Inflammatory macrophage treated with lipopolysaccharide for 4 hours (primary cell): ENCODE measurements at regions not wholly inside any gene's neighbourhood (a gene's known extent, or its start where the extent isn't known, plus 50 kb on each side); places are given as distances from the start of the nearest gene placed in this dataset.

Experiments used
- DNase-seq: peaks from one replicate; pipeline ENCODE4 v3.0.0-alpha.2; 2020

DNA sequence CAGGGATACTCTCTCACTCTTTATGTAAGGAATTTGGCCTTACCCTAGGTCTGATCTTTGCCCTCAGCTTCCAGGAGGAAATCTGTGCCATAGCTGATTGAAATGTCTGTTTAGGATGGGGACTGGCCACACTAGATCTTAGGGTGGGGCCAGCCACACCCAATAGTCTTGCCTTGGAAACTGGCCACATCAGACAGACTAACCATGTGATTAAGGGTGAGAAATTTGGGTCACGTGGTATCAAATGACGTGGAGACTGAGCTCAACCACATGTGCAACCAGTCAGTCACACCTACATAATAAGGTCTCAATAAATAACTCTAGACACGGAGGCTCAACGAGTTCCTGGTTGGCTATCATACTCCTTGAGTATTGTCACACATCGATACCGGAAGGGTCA lies 113.5 kb downstream of the CNTN3 start:
- DNase-seq: no peak

DNA sequence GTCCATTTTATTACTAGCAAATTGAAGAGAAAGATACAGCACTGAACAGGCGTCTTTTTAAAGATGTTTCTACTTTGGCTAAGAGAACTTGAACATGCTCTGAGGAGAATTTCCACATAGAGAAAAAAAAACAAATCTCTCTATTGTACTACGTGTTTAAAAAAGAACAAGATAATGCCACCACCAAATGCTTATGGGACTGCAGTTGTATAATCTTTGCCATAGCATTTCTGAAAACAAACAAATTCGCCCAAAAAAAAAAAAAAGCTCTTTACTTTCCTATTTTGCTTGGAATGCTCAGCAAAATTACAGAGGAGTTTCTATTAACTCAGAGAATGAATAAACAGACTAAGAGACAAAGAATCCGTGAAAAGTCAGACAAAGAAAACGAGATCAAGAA lies 114.2 kb downstream of the CNTN3 start:
- DNase-seq: no peak

- no peak for DNase-seq
Measured at GRCh38 chr3:74491874-74492273, 122.6 kb downstream of the CNTN3 start.

GRCh38 chr3:74489050-74489792 lies 125.2 kb downstream of the CNTN3 start:
- DNase-seq: no peak

GRCh38 chr3:74479915-74480314 lies 134.5 kb downstream of the CNTN3 start:
- no peak for DNase-seq

- DNase-seq: no peak
Measured at GRCh38 chr3:74470313-74470712, 144.1 kb downstream of the CNTN3 start.

DNA sequence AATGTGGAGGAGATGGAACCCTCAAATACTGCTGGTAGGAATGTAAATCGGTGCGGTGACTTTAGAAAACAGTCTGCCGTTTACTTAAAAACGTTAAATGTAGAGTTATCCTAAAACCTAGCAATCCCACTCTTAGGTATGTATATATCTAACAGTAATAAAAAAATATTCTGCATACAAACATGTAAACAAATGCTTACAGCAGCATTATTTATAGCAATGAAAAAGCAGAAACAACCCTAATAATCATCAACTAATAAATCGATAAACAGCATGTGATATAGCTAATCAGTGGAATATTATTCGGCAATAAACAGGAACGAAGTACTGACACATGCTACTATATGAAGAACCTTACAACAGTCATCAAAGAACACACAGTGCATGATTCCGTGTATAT lies 144.7 kb downstream of the CNTN3 start:
- no peak for DNase-seq

GRCh38 chr3:74469151-74469550 lies 145.3 kb downstream of the CNTN3 start:
- DNase-seq: no peak

DNA sequence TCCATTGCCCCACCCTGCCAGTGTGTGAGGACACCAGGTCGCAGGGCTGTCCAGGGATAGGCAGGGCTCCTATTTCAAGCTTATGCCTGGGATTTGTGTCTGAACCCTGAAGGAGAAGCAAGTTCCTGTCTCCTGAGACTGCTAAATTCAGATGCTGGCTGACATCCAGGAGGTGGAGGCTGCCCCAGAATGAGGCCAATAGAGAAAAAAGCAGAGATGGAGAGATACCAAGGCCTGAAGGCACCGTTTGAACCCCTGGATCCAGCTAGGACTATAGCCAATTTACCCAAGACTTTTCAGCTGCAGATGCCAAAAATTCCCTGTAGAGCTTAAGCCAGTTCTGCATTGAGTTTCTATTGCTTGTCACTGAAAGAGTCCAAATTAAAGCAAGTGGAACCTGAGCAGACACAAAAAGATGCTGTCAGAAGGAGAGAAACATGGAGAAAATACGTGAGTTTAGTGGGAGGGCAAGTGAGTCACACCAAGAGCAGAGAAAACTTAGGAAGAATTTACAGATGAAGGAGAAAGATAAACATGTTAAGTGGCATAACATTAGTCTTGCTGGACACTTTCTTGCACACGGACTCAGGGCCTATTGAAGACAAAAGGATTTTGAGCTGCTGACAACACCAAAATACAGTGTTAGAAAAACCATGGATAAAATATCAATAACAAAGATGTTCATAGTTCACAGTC lies 148.6 kb downstream of the CNTN3 start:
- DNase-seq: no peak

DNA sequence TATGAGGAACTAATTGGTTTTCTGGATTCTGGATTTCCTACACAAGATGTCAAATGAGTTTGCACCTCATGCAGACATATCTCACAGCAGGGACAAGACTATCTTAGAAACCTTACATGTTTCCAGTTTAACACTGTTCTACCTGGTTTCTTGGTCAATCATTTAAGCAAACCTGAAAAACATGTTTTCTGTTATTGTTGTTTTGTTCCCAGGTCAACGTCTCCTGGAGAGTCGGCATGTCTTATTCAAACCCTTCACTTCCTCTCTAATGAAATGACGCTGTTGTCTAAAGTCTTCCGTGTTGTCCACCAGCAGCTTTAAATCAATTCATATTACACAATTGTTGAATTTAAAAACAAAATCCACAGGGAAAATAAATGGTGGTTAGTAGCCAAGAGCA lies 150.9 kb downstream of the CNTN3 start:
- no peak for DNase-seq

DNA sequence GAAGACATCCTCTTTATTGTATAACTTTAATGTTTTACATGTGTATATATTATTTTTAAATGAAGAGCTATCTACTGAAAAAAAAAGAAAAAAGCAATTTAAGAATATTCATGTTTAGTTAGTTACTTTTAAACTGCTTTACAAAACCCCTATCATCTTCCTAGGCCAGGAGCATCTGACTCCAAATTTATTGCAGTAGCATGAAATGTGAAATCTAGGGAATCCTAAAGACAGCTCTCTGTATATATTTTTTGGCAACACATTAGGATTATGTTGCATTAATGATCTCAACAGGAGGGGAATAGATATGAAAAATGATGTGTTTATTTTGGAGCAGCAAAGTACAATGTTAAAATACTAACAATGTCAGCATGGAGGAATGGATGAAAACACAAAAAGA lies 158.3 kb downstream of the CNTN3 start:
- no peak for DNase-seq

DNA sequence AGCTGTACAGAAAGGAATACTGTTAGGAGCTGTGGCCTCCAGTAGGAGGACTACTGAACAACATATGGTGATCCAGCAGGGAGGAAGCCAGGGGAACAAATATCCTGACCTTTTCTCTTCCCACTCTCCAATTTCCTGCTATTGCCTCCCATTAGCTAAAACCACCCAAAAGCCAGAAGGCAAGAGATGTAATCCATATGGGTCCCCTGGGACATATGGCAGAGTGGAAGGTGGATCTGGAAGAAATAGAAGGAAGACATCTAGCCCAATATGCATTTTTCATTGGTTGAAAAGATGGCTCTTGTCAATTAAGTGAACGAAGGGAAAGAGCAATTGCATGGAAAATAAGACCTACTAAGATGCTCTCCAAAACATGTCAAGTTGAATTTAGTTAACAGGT lies 167.2 kb downstream of the CNTN3 start:
- no peak for DNase-seq

- no peak for DNase-seq
Measured at GRCh38 chr3:74445541-74445940, 168.9 kb downstream of the CNTN3 start.

- DNase-seq: no peak
Measured at GRCh38 chr3:74443102-74443501, 171.4 kb downstream of the CNTN3 start.

DNA sequence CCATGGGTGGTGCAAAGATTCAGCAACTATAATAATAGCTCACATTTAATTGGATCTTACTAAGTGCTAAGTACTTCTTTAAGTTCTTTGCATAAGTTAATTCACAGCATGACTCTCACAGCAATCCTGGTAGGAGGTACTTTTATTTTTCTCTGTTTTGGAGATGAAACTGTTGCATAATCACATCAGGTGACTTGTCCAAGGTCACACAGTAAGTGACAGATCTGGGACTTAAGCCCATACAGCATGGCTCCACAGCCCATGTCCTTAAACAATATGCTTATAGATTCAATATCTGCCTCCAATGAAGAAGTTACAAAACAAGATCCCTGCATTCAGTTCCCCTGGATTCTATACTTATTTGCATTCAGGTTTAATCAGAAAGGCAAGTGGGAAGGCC lies 171.8 kb downstream of the CNTN3 start:
- DNase-seq: no peak

- no peak for DNase-seq
Measured at GRCh38 chr3:74442068-74442467, 172.4 kb downstream of the CNTN3 start.

- DNase-seq: no peak
Measured at GRCh38 chr3:74436184-74436583, 178.3 kb downstream of the CNTN3 start.

DNA sequence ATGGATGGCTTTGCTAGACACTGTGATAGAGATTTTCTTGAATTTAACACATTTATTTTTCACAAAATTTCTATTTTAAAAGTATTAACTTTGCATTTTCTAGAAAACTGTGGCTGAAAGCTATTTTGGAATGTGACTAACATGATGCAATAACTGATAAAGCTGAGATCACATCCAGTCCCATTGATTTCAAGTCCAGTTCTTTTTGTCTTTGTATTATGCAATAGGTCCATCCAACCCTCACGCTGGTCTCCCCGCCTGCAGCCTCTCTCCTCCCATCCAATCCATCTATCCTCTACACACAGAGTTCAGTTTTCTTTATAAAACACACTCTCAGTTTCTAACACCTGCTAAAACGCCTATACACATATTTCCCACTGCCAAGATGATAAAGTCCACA lies 178.8 kb downstream of the CNTN3 start:
- no peak for DNase-seq

- DNase-seq: no peak
Measured at GRCh38 chr3:74434406-74434805, 180.1 kb downstream of the CNTN3 start.

DNA sequence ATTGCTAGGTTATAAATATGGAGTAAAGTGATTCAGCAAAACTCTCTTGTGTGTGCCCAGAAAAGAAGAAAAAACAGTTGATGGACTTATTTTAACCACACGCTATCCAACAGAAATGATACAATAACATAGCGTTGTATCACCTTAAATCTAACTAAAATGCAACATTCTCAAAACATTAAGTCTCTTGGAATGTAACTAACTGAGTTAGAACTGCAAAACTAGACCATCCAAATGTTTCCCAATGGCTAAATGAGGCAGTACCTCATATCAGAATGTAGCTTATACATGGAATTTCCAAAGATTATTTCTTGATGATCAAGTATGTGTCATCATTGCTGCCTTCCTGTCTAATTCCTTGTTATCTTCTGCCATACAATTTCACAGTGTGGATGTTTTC lies 187.9 kb downstream of the CNTN3 start:
- DNase-seq: no peak

- DNase-seq: no peak
Measured at GRCh38 chr3:74423867-74424266, 190.6 kb downstream of the CNTN3 start.

GRCh38 chr3:74420538-74421124 lies 193.8 kb downstream of the CNTN3 start:
- no peak for DNase-seq

- no peak for DNase-seq
Measured at GRCh38 chr3:74415731-74416130, 198.7 kb downstream of the CNTN3 start.

GRCh38 chr3:74413547-74414241 lies 200.8 kb downstream of the CNTN3 start:
- no peak for DNase-seq
